Spinal cord (tissue), 9 donors: ENCODE measurements at regions not wholly inside any gene's neighbourhood (a gene's known extent, or its start where the extent isn't known, plus 50 kb on each side); places are given as distances from the start of the nearest gene placed in this dataset.

Source experiments
- DNase-seq, 6 donors: peaks; one replicate each; pipeline versions ENCODE4 v3.0.0 to v3.0.0-alpha.2; 2013 to 2015; ENCODE audit warnings: low spot score in 6 of 6, low read depth in 4 of 6
- H3K27ac ChIP-seq: one replicate; pipeline ENCODE4 v1.5.1; 2013; ENCODE audit warnings: low read depth, low read length, control low read depth
- H3K27me3 ChIP-seq: one replicate; pipeline ENCODE4 v1.6.1; 2013; ENCODE audit warnings: low read length; ENCODE audit not compliant: control insufficient read depth, insufficient read depth
- H3K36me3 ChIP-seq: one replicate; pipeline ENCODE4 v1.6.1; 2013; ENCODE audit warnings: low read length; ENCODE audit not compliant: control insufficient read depth, insufficient read depth
- H3K4me1 ChIP-seq: one replicate; pipeline ENCODE4 v1.6.1; 2013; ENCODE audit warnings: low read length; ENCODE audit not compliant: control insufficient read depth, insufficient read depth
- H3K4me3 ChIP-seq: one replicate; pipeline ENCODE4 v1.5.1; 2013; ENCODE audit warnings: low read depth, low read length, control low read depth
- H3K9me3 ChIP-seq: one replicate; pipeline ENCODE4 v1.6.1; 2013; ENCODE audit warnings: low read length; ENCODE audit not compliant: control insufficient read depth, insufficient read depth
- WGBS: methylation state at CpG from one replicate; pipeline ENCODE4 v1.1.5; 2013; ENCODE audit warnings: missing lambda C conversion rate; ENCODE audit not compliant: insufficient coverage; 5-methylcytosine and 5-hydroxymethylcytosine counted together
- donor health status: healthy.

DNA sequence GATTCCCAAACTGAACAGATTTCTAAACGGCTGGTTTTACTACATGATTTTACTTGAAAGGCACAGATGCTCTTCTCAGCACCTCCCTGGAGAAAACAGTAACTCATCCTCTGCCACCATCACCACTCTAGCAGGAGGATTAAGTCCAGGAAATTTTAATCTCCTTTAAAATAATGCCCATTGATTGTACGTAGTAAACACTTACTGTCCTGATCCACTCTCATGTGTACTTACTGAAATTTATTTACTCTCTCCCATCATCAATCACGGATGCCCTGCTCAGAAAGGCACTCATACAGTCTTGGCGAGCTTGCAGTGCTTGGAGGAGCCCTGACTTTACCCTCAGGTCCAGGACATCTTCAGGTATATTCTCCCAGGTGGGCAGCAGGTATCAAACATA, 239.8 kb upstream of the EGLN3 start:
- no peaks in the 10 kb centered on the region for H3K27me3 ChIP-seq
- H3K9me3 ChIP-seq: no peaks in the 10 kb centered on the region
- no peak overlapping the region for H3K27ac ChIP-seq
- 64% methylated on average over 3 of the region's 4 CpGs for WGBS
- no peaks in the 10 kb centered on the region for H3K36me3 ChIP-seq
- H3K4me3 ChIP-seq: no peak overlapping the region
- DNase-seq: no peak
- H3K4me1 ChIP-seq: no peaks in the 10 kb centered on the region

DNA sequence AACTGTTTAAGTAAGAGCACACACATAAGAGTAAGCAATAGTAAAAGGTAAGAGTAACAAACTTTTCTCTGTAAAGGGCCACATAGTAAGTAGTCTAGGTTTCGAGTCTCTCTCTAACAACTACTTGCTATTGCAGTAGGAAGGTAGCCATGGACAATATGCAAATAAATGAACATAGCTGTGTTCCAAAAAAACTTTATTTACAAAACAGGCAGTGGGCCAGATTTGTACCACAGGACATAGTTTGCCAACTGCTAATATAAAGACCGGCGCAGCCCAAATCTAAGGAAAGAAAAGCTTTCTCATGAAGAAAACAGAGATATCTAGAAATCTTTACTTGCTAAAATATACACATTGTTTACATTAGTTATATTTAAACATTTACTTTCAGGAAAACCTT, 239.0 kb upstream of the EGLN3 start:
- Histone ChIP-seq H3K9me3 (no peaks in the 10 kb centered on the region), H3K27ac (no peak overlapping the region), H3K36me3 (no peaks in the 10 kb centered on the region), H3K4me3 (no peak overlapping the region), H3K4me1 (no peaks in the 10 kb centered on the region), H3K27me3 (no peaks in the 10 kb centered on the region)
- DNase-seq: no peak
- WGBS: no CpG with 5 or more reads among the region's 3 CpGs

DNA sequence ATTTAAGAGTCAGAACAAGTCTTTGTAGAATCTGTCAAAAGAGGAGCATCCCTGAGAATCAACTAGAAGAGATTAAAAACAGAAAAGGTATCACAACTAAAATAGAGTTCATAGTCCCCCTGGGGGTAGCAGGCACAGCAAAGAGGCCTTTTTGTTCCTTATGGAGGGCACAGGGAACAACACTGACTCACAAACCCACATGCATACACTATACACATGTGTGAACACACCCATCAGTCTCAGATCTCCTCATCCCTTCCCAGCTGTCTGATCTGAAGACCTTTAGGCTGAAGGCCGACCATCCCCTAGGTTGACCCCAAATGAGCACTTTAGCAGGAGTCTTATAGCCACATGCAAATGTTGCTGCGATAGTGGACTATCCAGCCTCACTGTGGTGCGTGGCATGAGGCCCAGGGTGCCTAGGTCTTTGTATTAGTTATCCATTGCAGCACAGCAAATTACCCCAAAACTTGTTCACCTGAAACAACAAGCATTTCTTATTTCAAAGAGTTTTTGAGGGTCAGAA, 236.7 kb upstream of the EGLN3 start:
- 94% methylated on average over 3 of the region's 3 CpGs for WGBS
- Histone ChIP-seq H3K27ac (no peak overlapping the region), H3K4me3 (no peak overlapping the region), H3K27me3 (no peaks in the 10 kb centered on the region), H3K9me3 (no peaks in the 10 kb centered on the region), H3K4me1 (no peaks in the 10 kb centered on the region), H3K36me3 (no peaks in the 10 kb centered on the region)
- no peak for DNase-seq

DNA sequence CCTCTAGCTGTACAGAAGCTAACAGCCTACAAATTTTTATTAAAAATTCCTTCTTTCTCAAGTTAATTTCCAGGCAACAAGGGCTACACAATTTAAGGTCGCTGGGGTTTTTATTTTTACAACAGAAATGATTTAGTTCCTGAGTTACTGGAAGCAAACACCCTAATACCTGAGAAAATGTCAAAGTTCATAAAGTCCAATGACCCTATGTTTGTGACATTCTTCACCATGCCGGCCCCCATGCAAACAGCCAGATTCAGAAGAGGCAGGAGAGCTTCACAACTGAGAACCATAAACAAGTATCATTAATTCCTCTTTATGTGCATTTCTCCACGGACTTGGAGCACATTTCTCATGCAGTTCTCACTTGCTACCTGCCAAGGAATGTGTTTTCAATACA, 236.2 kb upstream of the EGLN3 start:
- H3K4me3 ChIP-seq: no peak overlapping the region
- no peaks in the 10 kb centered on the region for H3K36me3 ChIP-seq
- H3K27ac ChIP-seq: no peak overlapping the region
- H3K27me3 ChIP-seq: no peaks in the 10 kb centered on the region
- H3K9me3 ChIP-seq: no peaks in the 10 kb centered on the region
- H3K4me1 ChIP-seq: no peaks in the 10 kb centered on the region
- 51% methylated on average over 2 of the region's 3 CpGs for WGBS
- no peak for DNase-seq

DNA sequence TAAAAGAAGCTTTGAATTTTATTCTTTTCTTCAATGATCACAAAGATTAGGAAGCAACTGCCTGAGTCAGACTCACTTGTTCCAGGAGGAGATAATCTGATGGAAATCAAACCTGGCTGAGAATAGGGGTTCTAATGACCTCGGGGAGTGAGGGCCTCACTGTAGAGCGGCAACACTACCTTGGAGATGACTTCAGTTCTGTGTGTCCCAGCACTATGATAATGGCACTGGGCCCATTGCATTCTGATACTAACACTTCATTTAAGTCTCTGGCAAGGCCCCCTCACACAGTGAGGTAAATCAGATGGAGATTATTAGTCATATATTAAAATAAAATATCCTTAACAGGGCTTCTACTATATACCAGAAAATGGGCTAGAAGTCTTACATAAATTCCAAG, 233.3 kb upstream of the EGLN3 start:
- H3K27me3 ChIP-seq: no peaks in the 10 kb centered on the region
- DNase-seq: no peak
- H3K27ac ChIP-seq: no peak overlapping the region
- no peak overlapping the region for H3K4me3 ChIP-seq
- no peaks in the 10 kb centered on the region for H3K4me1 ChIP-seq
- no peaks in the 10 kb centered on the region for H3K9me3 ChIP-seq
- H3K36me3 ChIP-seq: no peaks in the 10 kb centered on the region
- no CpG with 5 or more reads among the region's 2 CpGs for WGBS

DNA sequence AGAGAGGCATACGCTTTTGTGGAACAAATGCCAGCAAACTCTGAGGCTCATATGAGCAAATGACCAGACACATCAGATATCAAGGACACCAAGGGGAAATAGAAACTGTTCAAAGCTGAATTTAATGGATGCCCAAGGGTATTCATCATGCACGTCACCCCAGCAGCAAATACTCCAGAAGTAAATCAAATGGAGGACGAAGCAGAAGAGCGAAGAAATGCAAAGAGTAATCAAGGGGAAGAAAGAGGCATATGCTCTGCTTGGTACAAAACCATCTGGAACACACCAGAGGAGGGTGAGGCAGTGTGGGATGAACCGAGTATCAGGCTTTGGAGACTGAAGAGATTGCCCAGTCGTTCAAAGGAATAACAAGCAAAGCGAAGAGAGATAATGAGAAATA, 232.6 kb upstream of the EGLN3 start:
- H3K4me3 ChIP-seq: no peak overlapping the region
- no peak overlapping the region for H3K27ac ChIP-seq
- no peaks in the 10 kb centered on the region for H3K9me3 ChIP-seq
- DNase-seq: no peak
- H3K4me1 ChIP-seq: no peaks in the 10 kb centered on the region
- no peaks in the 10 kb centered on the region for H3K27me3 ChIP-seq
- no peaks in the 10 kb centered on the region for H3K36me3 ChIP-seq
- WGBS: 84% methylated on average over 7 of the region's 7 CpGs

DNA sequence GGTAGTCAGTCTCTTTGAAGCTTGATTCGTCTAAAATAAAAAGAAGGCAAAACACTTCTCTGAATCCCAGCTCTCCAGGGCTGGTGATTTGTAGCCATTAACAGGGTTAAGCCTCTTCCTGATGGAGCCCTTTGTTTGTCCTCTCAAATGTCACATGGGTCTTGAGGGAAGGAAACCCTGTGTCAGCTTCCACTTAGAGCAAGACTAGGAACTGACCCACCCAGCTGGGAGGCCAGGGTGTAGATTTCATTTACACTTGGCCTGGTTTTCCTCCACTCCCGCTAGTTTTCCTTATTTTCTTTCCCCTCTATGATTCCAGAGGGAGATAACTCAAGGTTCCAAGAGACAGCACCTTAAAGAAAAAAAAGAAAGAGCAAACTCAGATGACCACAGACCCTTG, 230.5 kb upstream of the EGLN3 start:
- Histone ChIP-seq H3K27me3 (no peaks in the 10 kb centered on the region), H3K4me1 (no peaks in the 10 kb centered on the region), H3K27ac (no peak overlapping the region), H3K9me3 (no peaks in the 10 kb centered on the region), H3K4me3 (no peak overlapping the region), H3K36me3 (no peaks in the 10 kb centered on the region)
- no CpG with 5 or more reads among the region's 2 CpGs for WGBS
- no peak for DNase-seq

DNA sequence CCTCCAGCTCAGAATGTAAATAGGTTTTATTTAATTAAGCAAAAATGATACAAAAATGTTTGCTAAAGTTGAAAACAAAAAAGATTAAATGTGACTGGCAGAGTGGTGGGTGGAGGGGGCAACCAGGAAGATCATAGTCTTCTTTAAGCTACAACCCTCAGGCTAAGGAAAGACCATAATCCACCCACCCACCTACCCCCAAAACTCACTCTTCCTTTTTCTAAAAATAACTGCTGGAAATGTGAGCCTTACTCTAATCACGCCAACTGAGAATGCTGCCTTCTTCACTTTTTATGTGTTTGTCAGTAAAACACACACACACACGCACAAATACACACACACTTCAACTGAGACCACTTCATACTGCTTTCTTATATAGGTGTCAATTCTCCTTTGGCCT, 230.0 kb upstream of the EGLN3 start:
- Histone ChIP-seq H3K4me1 (no peaks in the 10 kb centered on the region), H3K27me3 (no peaks in the 10 kb centered on the region), H3K9me3 (no peaks in the 10 kb centered on the region), H3K27ac (no peak overlapping the region), H3K4me3 (no peak overlapping the region), H3K36me3 (no peaks in the 10 kb centered on the region)
- 93% methylated on average over 2 of the region's 2 CpGs for WGBS
- DNase-seq: no peak

DNA sequence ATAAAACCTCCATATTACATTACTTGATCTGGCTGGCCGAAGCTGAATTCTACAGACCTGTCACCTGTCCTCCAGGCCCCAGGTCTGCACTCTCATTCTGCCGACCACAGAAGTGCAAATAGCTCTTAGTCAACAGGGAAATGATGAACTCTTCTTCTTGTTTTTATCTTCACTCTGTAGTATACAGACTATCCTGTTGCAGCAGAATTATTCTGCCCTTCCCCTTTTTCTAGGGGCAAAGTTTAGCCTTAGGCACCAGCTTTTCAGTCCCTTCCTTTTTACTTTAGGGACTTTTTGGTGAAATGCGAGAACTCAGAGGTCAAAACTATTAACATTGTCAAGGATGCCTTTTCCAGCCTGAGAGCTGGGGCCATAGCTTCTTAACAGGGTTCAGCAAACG, 229.6 kb upstream of the EGLN3 start:
- Histone ChIP-seq H3K27me3 (no peaks in the 10 kb centered on the region), H3K27ac (no peak overlapping the region), H3K36me3 (no peaks in the 10 kb centered on the region), H3K4me1 (no peaks in the 10 kb centered on the region), H3K4me3 (no peak overlapping the region), H3K9me3 (no peaks in the 10 kb centered on the region)
- DNase-seq: no peak
- WGBS: 77% methylated on average over 3 of the region's 4 CpGs

DNA sequence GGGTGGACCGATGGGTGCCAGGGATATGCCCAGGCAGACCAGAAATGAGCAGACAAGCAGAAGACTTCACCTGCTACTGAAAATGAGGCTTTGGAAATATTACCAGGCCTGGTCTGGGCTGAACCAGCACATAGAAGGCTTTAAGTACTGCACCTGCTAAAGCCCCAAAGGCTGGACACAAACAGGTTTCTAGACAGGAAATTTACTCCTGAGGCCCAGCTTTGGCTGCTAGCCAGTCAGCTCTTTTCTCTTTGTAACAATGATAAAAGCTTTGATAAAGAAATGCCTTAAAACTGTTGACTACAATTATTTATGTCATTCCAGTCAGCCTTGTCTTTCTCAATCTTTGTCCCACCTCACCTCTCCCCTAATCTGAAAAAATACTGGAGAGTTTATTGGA, 228.9 kb upstream of the EGLN3 start:
- no peaks in the 10 kb centered on the region for H3K9me3 ChIP-seq
- DNase-seq: no peak
- H3K4me3 ChIP-seq: no peak overlapping the region
- H3K4me1 ChIP-seq: no peaks in the 10 kb centered on the region
- no peaks in the 10 kb centered on the region for H3K27me3 ChIP-seq
- no peak overlapping the region for H3K27ac ChIP-seq
- H3K36me3 ChIP-seq: no peaks in the 10 kb centered on the region
- WGBS: 100% methylated on average over 1 of the region's 1 CpG
